B cell (primary cell): ENCODE measurements at regions not wholly inside any gene's neighbourhood (a gene's known extent, or its start where the extent isn't known, plus 50 kb on each side); places are given as distances from the start of the nearest gene placed in this dataset.

Source experiments
- ATAC-seq: fragments of 200-7000 bp; cut with Tn5 transposase; one replicate; pipeline ENCODE4 v1.10.0; 2021; ENCODE audit warnings: low read depth, mild to moderate bottlenecking, moderate number of reproducible peaks, moderate library complexity
- CTCF ChIA-PET: fragments of 350-600 bp; sonication (Branson Sonifier 250); formaldehyde crosslinking; loops from one replicate; lab custom pipeline; 2021; ENCODE audit warnings: antibody characterized with exemption, inconsistent platforms; lab: Charles Lee
- POLR2A ChIA-PET: fragments of 350-600 bp; sonication (Branson Sonifier 250); formaldehyde crosslinking; loops from one replicate; lab custom pipeline; 2021; ENCODE audit warnings: antibody characterized with exemption; lab: Charles Lee
- DNase-seq: peaks from one replicate; pipeline ENCODE4 v3.0.0; 2013
- H2AFZ ChIP-seq: 2 replicates; pipeline ENCODE4 v1.6.1; 2012; ENCODE audit warnings: mild to moderate bottlenecking, low read depth, low read length; ENCODE audit not compliant: insufficient read depth, poor library complexity, severe bottlenecking
- H3K27ac ChIP-seq, 2 donors: 1 replicate in 1 of 2; 2 replicates in 1 of 2; pipeline ENCODE4 v1.5.1; 2012 to 2013; ENCODE audit warnings: low read length in 2 of 2, mild to moderate bottlenecking in 2 of 2, moderate library complexity in 1 of 2
- H3K27me3 ChIP-seq, 4 experiments: fragments of 200-600 bp in 1 of 4; sonication (generic) in 1 of 4; replicated peaks in 1 of 4; 1 replicate in 2 of 4; 2 replicates in 2 of 4; pipeline versions ENCODE4 v1.6.1 to v1.7.0; 2013 to 2016; ENCODE audit warnings: low read length in 3 of 4, mild to moderate bottlenecking in 2 of 4, mixed read lengths in 1 of 4, moderate library complexity in 1 of 4; ENCODE audit not compliant: insufficient read depth in 4 of 4, control insufficient read depth in 3 of 4; ENCODE audit errors: control extremely low read depth in 1 of 4
- H3K36me3 ChIP-seq, 2 experiments: replicated peaks in 1 of 2; 1 replicate in 1 of 2; 2 replicates in 1 of 2; pipeline versions ENCODE4 v1.6.1 to v1.7.1; 2013; ENCODE audit warnings: low read length in 1 of 2; ENCODE audit not compliant: insufficient read depth in 2 of 2, control insufficient read depth in 1 of 2; ENCODE audit errors: control extremely low read depth in 1 of 2, extremely low read depth in 1 of 2
- H3K4me1 ChIP-seq, 2 donors: fragments of 200-600 bp in 1 of 2; sonication (generic) in 1 of 2; 1 replicate in 1 of 2; 2 replicates in 1 of 2; pipeline versions ENCODE4 v1.5.1 to v1.6.1; 2013 to 2017; ENCODE audit warnings: low read length in 2 of 2; ENCODE audit not compliant: control insufficient read depth in 2 of 2, insufficient read depth in 2 of 2
- H3K4me2 ChIP-seq: replicated peaks from 2 replicates; pipeline ENCODE3; 2012; ENCODE audit warnings: mild to moderate bottlenecking, low read depth, low read length; ENCODE audit not compliant: poor library complexity, severe bottlenecking
- H3K4me3 ChIP-seq, 5 experiments: fragments of 200-600 bp in 1 of 5; sonication (generic) in 1 of 5; 1 replicate in 3 of 5; 2 replicates in 2 of 5; pipeline versions ENCODE4 v1.5.1 to v1.7.0; 2011 to 2016; ENCODE audit warnings: low read length in 4 of 5, mild to moderate bottlenecking in 4 of 5, low read depth in 2 of 5, control low read depth in 1 of 5, moderate library complexity in 1 of 5; ENCODE audit not compliant: insufficient read depth in 1 of 5; ENCODE audit errors: control extremely low read depth in 1 of 5, extremely low read depth in 1 of 5
- H3K79me2 ChIP-seq: fragments of 200-600 bp; sonication (generic); one replicate; pipeline ENCODE4 v1.6.0; 2016; ENCODE audit warnings: low read length; ENCODE audit not compliant: control insufficient read depth, insufficient read depth
- H3K9ac ChIP-seq: fragments of 200-600 bp; sonication (generic); 2 replicates; pipeline ENCODE4 v1.6.1; 2017; ENCODE audit warnings: mild to moderate bottlenecking, low read length, moderate library complexity
- H3K9me3 ChIP-seq, 3 donors: one replicate each; pipeline versions ENCODE4 v1.6.1 to v1.7.1; 2013; ENCODE audit warnings: low read length in 2 of 3; ENCODE audit not compliant: control insufficient read depth in 2 of 3, insufficient read depth in 1 of 3; ENCODE audit errors: control extremely low read depth in 1 of 3
- H4K20me1 ChIP-seq: 2 replicates; pipeline ENCODE4 v1.6.0; 2012; ENCODE audit warnings: mild to moderate bottlenecking, low read length; ENCODE audit not compliant: insufficient read depth, control insufficient read depth, poor library complexity, severe bottlenecking
- H3K27ac Mint-ChIP-seq: one replicate; pipeline ENCODE4 v1.8.0; 2021; ENCODE audit warnings: mixed read lengths
- H3K27me3 Mint-ChIP-seq: one replicate; pipeline ENCODE4 v1.8.0; 2021; ENCODE audit warnings: mixed read lengths
- H3K4me1 Mint-ChIP-seq: one replicate; pipeline ENCODE4 v1.8.0; 2021; ENCODE audit warnings: mixed read lengths
- H3K4me3 Mint-ChIP-seq: one replicate; pipeline ENCODE4 v1.8.0; 2021; ENCODE audit warnings: mixed read lengths
- H3K9me3 Mint-ChIP-seq: one replicate; pipeline ENCODE4 v1.8.0; 2022; ENCODE audit warnings: mixed read lengths; ENCODE audit not compliant: insufficient read depth
- CTCF ChIP-seq: fragments of 200-600 bp; IDR thresholded peaks from one replicate; pipeline ENCODE4 v1.8.0; 2022; ENCODE audit warnings: antibody characterized with exemption, mild to moderate bottlenecking
- EZH2 ChIP-seq: IDR thresholded peaks from 2 replicates; pipeline ENCODE4 v1.6.1; 2012; ENCODE audit warnings: borderline replicate concordance, low read depth, mild to moderate bottlenecking, moderate library complexity, low read length; ENCODE audit not compliant: insufficient read depth, poor library complexity, severe bottlenecking
- WGBS: methylation state at CpG from one replicate; pipeline ENCODE4 v1.1.5; 2013; ENCODE audit warnings: missing lambda C conversion rate; ENCODE audit not compliant: insufficient coverage; 5-methylcytosine and 5-hydroxymethylcytosine counted together
- intact Hi-C: fragments of 100-400 bp; cut with micrococcal nuclease; formaldehyde crosslinking; loops from one replicate; pipeline ENCODE4 v1.10.0; 2022

GRCh38 chr9:134568116-134568515, 73.5 kb upstream of the COL5A1 start:
- 65% methylated on average over 2 of the region's 5 CpGs for WGBS
- H3K36me3 ChIP-seq = no peaks in the 10 kb centered on the region
- Mint-ChIP-seq H3K27ac (no peak overlapping the region), H3K4me1 (peaks cover 16% of the 10 kb centered on the region), H3K27me3 (no peaks in the 10 kb centered on the region), H3K9me3 (peaks cover 2% of the 10 kb centered on the region), H3K4me3 (no peak overlapping the region)
- DNase-seq (no peak), ATAC-seq (no peak)
- H4K20me1 ChIP-seq = no peaks in the 10 kb centered on the region
- ChIA-PET CTCF (no interaction called here), POLR2A (no interaction called here)
- no peaks in the 10 kb centered on the region for H3K79me2 ChIP-seq
- no peak overlapping the region for H3K27ac ChIP-seq
- no peak overlapping the region for H3K9ac ChIP-seq
- peaks cover 0 to 33% (median 3%) of the 10 kb centered on the region in 3 donors for H3K9me3 ChIP-seq
- no peak overlapping the region for H2AFZ ChIP-seq
- no peak overlapping the region for H3K4me3 ChIP-seq
- H3K4me2 ChIP-seq = no peak overlapping the region
- TF ChIP-seq CTCF = no peak
- TF ChIP-seq EZH2 = no peak
- peaks cover 6 to 7% of the 10 kb centered on the region in 2 donors for H3K4me1 ChIP-seq
- intact Hi-C loops = no loop called here
- H3K27me3 ChIP-seq = no peaks in the 10 kb centered on the region

- ChIA-PET CTCF (no interaction called here), POLR2A (no interaction called here)
- H3K4me3 ChIP-seq = no peak overlapping the region
- H3K9ac ChIP-seq = no peak overlapping the region
- H3K9me3 ChIP-seq = peaks cover 0 to 33% (median 3%) of the 10 kb centered on the region in 3 donors
- WGBS = no CpG with 5 or more reads among the region's 3 CpGs
- no peaks in the 10 kb centered on the region for H4K20me1 ChIP-seq
- peaks cover 6 to 7% of the 10 kb centered on the region in 2 donors for H3K4me1 ChIP-seq
- no peak overlapping the region for H3K27ac Mint-ChIP-seq
- DNase-seq (no peak), ATAC-seq (no peak)
- H3K4me3 Mint-ChIP-seq = no peak overlapping the region
- H3K27me3 Mint-ChIP-seq = no peaks in the 10 kb centered on the region
- H2AFZ ChIP-seq = no peak overlapping the region
- peaks cover 2% of the 10 kb centered on the region for H3K9me3 Mint-ChIP-seq
- intact Hi-C loops = no loop called here
- H3K79me2 ChIP-seq = no peaks in the 10 kb centered on the region
- H3K27me3 ChIP-seq = no peaks in the 10 kb centered on the region
- no peak overlapping the region for H3K4me2 ChIP-seq
- TF ChIP-seq CTCF (no peak), EZH2 (no peak)
- peaks cover 16% of the 10 kb centered on the region for H3K4me1 Mint-ChIP-seq
- no peak overlapping the region for H3K27ac ChIP-seq
- no peaks in the 10 kb centered on the region for H3K36me3 ChIP-seq
Observed at GRCh38 chr9:134568811-134569210, 72.8 kb upstream of the COL5A1 start.
